Lower leg skin (tissue), 3 donors: ENCODE measurements at regions not wholly inside any gene's neighbourhood (a gene's known extent, or its start where the extent isn't known, plus 50 kb on each side); places are given as distances from the start of the nearest gene placed in this dataset.
"Not testable (repeated sequence)": the region's sequence is repeated elsewhere in the genome, so short reads cannot be mapped to it uniquely, and the experiment has no call there.

Source experiments
- POLR2A ChIP-seq, 2 donors: fragments of 450-650 bp; IDR thresholded peaks; one replicate each; pipeline ENCODE4 v1.6.1; 2016 to 2017; ENCODE audit warnings: antibody characterized with exemption in 2 of 2, mild to moderate bottlenecking in 1 of 2, moderate library complexity in 1 of 2
- TF ChIP-seq, protein P1 (sequence below), 3 donors: fragments of 450-650 bp; IDR thresholded peaks; one replicate each; pipeline ENCODE4 v1.5.1; 2016; ENCODE audit warnings: antibody characterized with exemption in 3 of 3, mild to moderate bottlenecking in 3 of 3, moderate library complexity in 2 of 3

DNA sequence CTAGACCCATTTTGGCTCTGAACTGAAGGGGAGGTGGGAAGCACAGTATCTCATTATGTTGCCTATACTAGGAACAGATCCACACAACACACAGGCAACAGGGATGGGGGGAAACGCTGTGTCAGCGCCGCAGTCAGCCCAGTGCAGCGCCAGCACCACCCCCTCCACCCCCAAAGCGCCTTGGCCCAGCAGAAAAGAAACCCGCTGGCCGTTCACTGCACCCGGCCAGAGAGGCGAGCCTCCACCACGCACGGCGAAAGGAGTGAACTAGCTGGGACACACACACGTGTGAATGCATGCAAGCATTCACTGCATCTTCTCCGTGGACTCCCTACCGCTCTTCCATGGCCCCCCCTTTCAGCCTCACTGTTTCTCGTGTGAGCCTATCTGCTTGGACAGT is 205.6 kb downstream of the HIBADH start:
- TF ChIP-seq, protein P1, sequence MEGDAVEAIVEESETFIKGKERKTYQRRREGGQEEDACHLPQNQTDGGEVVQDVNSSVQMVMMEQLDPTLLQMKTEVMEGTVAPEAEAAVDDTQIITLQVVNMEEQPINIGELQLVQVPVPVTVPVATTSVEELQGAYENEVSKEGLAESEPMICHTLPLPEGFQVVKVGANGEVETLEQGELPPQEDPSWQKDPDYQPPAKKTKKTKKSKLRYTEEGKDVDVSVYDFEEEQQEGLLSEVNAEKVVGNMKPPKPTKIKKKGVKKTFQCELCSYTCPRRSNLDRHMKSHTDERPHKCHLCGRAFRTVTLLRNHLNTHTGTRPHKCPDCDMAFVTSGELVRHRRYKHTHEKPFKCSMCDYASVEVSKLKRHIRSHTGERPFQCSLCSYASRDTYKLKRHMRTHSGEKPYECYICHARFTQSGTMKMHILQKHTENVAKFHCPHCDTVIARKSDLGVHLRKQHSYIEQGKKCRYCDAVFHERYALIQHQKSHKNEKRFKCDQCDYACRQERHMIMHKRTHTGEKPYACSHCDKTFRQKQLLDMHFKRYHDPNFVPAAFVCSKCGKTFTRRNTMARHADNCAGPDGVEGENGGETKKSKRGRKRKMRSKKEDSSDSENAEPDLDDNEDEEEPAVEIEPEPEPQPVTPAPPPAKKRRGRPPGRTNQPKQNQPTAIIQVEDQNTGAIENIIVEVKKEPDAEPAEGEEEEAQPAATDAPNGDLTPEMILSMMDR (IDR thresholded peaks at IDR 0.05) = not testable (repeated sequence)
- TF ChIP-seq POLR2A (IDR thresholded peaks at IDR 0.05) = not testable (repeated sequence)
